HepG2 (cell line): ENCODE measurements at regions not wholly inside any gene's neighbourhood (a gene's known extent, or its start where the extent isn't known, plus 50 kb on each side); places are given as distances from the start of the nearest gene placed in this dataset.

ENCODE experiments used
- CTCF ChIP-seq: sonication (generic); formaldehyde crosslinking; IDR thresholded peaks from 2 replicates; pipeline ENCODE4 v1.5.0; 2020; ENCODE audit warnings: mild to moderate bottlenecking, missing genetic modification reagents, moderate library complexity
- MYPOP ChIP-seq: sonication (generic); formaldehyde crosslinking; IDR thresholded peaks from 2 replicates; pipeline ENCODE4 v1.8.1; 2023; ENCODE audit warnings: mild to moderate bottlenecking, moderate library complexity, missing genetic modification reagents
- PHF8 ChIP-seq: sonication (generic); formaldehyde crosslinking; IDR thresholded peaks from 2 replicates; pipeline ENCODE4 v1.5.0; 2020; ENCODE audit warnings: missing genetic modification reagents
- PLRG1 ChIP-seq: fragments of 450-650 bp; conservative IDR thresholded peaks from 2 replicates; pipeline ENCODE4 v1.6.1; 2016
- POLR2AphosphoS5 ChIP-seq: IDR thresholded peaks from 2 replicates; pipeline ENCODE4 v1.6.1; 2012; ENCODE audit warnings: low read depth, low read length
- USF2 ChIP-seq, 2 experiments: sonication (generic) in 1 of 2; formaldehyde crosslinking in 1 of 2; IDR thresholded peaks; 2 replicates each; pipeline versions ENCODE4 v1.5.1 to v1.6.1; 2011 to 2020; ENCODE audit warnings: borderline replicate concordance in 1 of 2, low read depth in 1 of 2, low read length in 1 of 2, mild to moderate bottlenecking in 1 of 2, missing genetic modification reagents in 1 of 2, moderate library complexity in 1 of 2
- ZBTB49 ChIP-seq: sonication (generic); formaldehyde crosslinking; IDR thresholded peaks from 2 replicates; pipeline ENCODE4 v1.4.0; 2020; ENCODE audit warnings: missing genetic modification reagents, borderline replicate concordance
- ZNF646 ChIP-seq: sonication (generic); formaldehyde crosslinking; IDR thresholded peaks from 2 replicates; pipeline ENCODE4 v1.9.0; 2021; ENCODE audit warnings: mild to moderate bottlenecking, missing genetic modification reagents

GRCh38 chr18:60601249-60601648, 228.7 kb upstream of the MC4R start:
- TF ChIP-seq CTCF (CRISPR knock-in tag) (no peak), PLRG1 (no peak), MYPOP (CRISPR knock-in tag) (no peak), ZNF646 (CRISPR knock-in tag) (no peak), ZBTB49 (CRISPR knock-in tag) (no peak), USF2 (IDR thresholded peaks at IDR 0.05; ENCODE audit: low read depth, low read length) (no peak), USF2 (CRISPR knock-in tag; IDR thresholded peaks at IDR 0.05; ENCODE audit: borderline replicate concordance) (no peak), POLR2AphosphoS5 (no peak), PHF8 (CRISPR knock-in tag) (no peak)
